Activated CD4-positive, alpha-beta T cell treated with anti-CD3 and anti-CD28 coated beads for 24 hours (primary cell): ENCODE measurements at regions not wholly inside any gene's neighbourhood (a gene's known extent, or its start where the extent isn't known, plus 50 kb on each side); places are given as distances from the start of the nearest gene placed in this dataset.
"Not testable (repeated sequence)": the region's sequence is repeated elsewhere in the genome, so short reads cannot be mapped to it uniquely, and the experiment has no call there.

Source experiments
- DNase-seq, 2 donors: peaks; one replicate each; pipeline ENCODE4 v3.0.0-alpha.2; 2020; ENCODE audit warnings: low read depth in 2 of 2

DNA sequence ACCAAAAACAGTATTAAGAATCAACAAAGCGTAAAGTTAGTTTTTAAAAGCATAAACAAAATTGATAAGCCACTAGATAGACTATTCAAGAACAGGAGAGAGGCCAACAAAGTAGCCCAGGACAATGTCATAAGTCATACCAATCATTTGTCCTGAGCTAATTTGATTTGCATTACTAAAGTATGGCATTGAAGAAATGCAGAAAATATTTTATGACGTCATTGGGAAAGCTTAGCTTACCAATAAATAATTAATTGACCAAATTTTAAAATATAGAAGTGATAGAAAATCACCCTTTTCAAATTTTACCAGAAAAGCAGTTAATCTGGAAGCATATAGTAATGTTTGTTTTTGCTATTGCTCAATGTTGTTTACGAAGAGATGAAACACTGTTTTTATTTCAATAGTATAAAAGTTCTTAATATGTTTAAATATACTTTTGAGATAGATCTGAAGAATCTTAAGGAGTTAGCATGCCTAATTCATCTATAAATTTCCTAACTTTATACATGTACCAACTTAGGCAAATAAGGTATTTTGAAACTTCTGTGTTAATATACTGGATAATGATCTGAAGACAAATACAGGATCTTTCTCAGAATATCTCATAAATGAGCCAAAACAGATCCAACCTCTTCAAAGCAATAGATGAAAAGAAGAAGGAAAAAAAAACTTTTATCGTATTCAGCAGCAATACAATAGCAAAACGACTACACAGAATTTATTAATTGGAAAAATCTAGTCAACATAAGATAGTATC, 1118.5 kb downstream of the SLC16A7 start:
- DNase-seq: no peak

GRCh38 chr12:60724475-60724874, 1128.6 kb downstream of the SLC16A7 start:
- DNase-seq: no peak

- DNase-seq: no peak
Observed at GRCh38 chr12:60724984-60725383, 1129.2 kb downstream of the SLC16A7 start.

- DNase-seq: no peak
Observed at GRCh38 chr12:60752589-60752988, 1156.8 kb downstream of the SLC16A7 start.

DNA sequence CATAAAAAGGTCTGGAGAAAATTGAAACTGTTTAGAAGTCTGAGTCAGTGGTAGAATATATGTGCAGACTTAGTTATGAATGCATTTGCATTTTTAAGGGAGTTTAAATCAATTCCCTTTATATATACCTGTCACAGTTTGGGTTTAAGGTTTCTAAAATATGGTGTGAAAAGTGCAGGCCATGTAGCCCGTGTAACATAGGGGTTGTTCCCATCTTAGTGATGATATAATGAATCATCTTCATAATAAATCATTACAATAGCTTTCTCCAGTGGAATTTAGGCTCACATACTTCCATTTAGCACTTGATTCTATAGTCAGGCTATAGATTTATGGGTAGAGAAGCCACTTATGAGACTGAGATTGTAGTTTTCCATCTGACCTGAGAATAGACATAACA, 1162.4 kb downstream of the SLC16A7 start:
- no peak for DNase-seq

DNA sequence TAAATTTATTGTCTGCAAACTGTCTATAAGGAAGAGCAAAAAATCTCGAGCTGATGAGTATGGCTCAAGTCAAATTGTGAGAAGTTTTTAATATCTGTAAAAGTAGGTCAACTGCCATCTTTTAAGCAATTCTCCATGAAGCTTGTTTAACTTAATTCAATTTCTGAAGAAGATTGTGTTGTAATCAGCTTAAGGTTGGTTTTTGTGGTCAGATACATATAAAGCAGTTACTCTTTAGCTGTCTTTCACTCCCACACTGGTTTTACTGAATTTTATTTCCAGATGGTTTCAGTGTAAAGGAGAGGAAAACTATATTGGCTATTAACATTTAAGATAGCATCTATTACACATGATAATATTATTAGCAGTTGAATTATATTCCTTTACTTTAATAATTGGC, 1165.1 kb downstream of the SLC16A7 start:
- DNase-seq: no peak

GRCh38 chr12:60801166-60801565, 1205.3 kb downstream of the SLC16A7 start:
- DNase-seq: not testable (repeated sequence)

DNA sequence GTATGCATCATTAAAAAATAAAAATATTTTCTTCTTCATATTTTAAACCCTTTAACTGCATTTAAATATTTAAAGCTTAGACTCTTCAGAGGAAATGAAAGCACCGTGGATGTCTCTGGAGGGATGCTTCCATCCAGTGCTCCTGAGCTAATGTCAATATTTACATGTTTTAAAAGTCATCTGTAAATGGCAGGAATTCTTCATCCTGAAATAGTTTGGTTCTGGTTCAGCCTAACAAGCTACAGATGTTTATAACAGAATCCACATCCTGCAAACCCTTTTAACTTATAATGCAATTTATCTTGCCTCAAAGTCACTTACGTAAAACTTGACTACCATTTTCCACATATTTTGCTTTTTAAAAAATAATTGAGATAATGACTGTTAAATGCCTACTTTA, 1207.3 kb downstream of the SLC16A7 start:
- DNase-seq: no peak

- no peak for DNase-seq
Observed at GRCh38 chr12:60805364-60805763, 1209.5 kb downstream of the SLC16A7 start.

GRCh38 chr12:60819794-60820193, 1224.0 kb downstream of the SLC16A7 start:
- DNase-seq: no peak

- no peak for DNase-seq
Observed at GRCh38 chr12:60822580-60822979, 1226.8 kb downstream of the SLC16A7 start.

DNA sequence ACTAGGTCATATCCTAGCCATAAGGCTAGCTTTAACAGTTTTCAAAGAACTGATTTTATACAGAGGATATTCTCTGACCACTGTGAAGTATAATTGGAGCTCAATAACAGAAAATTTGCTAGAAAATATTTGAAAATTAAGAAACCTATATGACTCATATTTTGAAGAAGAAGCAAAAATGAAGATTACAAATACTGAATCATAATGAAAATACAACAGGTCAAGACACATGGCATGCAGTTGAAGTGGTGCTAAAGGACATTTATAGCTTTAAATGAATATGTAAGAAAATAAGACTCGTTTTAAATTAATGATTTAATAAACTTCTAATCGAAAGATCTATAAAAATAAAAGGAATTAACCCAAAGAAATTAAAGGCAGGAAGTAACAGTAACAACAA, 1234.6 kb downstream of the SLC16A7 start:
- DNase-seq: no peak

DNA sequence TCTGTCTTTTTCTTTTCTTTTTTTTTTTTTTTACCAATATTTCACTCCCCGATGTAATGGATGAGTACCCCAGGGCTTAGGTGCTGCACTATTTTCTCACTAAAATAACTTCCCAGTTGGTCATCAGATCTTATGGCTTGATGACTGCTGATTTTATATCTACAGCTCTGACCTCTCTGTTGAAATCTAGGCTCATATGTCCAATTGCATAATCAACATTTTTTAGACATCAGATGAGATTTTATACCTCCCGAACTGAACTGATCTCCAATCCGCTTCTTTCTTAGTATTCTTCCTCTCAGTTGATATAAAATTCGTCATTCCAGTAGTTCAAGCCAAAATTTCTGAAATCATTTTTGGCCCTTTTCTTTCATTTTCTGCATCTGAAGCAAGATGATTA, 1236.5 kb downstream of the SLC16A7 start:
- DNase-seq: no peak

DNA sequence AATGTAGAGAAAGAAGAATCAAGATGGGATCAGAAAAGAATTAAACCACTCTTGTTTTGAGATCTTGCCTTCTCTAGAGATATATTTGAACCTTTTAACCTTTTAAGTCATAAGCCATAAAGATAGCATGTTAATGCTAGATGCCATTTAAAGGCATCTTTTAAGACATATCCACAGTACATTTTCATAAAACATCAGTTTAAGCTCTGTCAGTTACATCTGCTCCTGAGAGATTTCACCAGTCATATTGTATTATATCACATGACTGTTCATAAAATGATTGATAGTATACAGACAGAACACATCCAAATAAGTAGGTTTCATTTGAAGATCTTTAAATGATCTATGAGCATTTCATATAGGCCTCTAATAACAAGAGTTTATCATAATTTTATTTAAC, 1238.5 kb downstream of the SLC16A7 start:
- DNase-seq: no peak

GRCh38 chr12:60834806-60835205, 1239.0 kb downstream of the SLC16A7 start:
- no peak for DNase-seq

DNA sequence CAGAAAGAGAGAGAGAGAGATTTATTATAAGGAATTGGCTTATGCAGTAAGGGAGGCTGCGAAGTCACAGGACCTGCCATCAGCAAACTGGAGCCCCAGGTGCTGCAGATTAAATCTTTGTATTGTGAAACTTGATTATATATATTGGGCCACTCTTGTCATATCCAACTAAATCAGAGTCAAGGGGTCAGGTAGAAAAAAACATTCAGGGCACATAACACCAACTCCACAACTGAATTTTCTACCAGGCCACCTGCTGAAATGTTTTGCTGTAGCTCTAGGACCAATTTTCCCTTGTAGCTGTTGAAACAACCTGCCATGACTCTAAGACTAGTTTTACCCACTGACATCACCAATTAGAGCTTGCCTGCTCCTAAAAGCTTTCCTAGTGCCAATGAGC, 1240.8 kb downstream of the SLC16A7 start:
- DNase-seq: no peak

DNA sequence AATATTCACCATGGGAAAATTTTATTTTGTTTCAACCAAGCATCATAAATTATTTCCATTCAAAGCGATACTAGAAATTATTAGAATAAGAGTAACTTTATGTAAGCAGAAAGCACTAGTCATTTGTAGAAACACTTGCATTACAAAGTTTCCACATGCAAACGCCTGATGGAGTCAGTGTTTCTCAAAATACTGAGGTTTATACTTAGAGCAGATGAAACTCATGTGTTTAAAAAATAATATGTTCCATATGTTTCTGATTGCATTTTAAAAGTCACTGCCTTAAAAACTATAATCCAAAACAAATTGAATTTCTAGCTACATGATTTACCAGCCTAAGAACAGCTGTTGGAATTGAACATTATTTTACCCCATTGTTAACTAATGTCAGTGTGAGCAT, 1246.4 kb downstream of the SLC16A7 start:
- DNase-seq: no peak

- DNase-seq: no peak
Observed at GRCh38 chr12:60844101-60844500, 1248.3 kb downstream of the SLC16A7 start.

DNA sequence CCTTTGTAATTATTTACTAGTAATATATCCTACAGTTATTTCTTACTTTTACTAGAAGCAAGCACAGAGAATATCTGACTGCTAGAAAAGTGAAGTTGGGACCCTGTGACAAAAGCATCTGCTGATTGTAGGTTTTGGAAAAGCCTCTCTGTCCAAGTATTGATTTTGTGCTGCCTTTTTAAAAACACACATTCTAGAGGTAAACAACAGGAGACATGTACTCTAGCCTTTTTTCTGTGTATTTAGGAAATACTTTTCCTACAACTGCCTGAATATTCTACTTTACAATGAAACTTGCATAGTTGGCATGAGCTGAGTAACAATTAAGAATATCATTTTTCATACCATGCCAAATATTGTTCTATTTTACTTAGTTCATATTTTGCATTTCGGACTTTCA, 1249.0 kb downstream of the SLC16A7 start:
- DNase-seq: no peak

GRCh38 chr12:60845696-60846095, 1249.9 kb downstream of the SLC16A7 start:
- no peak for DNase-seq

DNA sequence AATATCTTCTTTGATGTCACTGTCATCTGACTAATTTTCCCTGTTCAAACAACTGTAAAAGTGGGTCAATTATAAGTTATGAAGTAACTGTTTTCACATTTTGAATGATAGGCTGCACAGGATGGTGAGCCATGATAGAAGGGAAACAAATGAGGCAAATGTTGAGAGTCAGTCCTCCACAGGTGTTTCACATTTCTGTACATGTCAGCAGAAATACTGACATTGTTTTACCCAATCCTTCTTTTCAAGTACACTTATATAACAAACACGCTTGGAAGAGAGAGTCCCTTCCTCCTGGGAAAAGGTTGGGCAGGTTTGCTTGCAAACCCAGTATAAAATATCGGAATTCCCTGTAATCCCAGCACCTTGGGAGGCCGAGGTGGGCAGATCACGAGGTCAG, 1251.5 kb downstream of the SLC16A7 start:
- no peak for DNase-seq

DNA sequence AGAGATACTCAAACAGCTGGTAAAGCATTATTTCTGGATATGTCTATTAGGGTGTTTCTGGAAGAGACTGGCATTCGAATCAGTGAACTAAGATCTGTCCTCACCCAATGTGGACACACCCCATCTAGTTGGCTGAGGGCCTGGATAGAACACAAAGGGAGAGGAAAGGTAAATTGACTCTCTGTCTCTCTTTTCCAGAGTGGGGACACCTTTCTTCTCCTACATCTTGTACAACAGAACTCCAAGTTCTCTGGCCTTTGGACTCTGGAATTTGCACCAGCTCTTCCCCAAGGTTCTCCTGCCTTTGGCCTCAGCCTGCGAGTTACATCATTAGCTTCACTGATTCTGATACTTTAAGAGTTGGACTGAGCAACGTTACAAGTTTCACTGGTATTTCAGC, 1253.9 kb downstream of the SLC16A7 start:
- DNase-seq: no peak

DNA sequence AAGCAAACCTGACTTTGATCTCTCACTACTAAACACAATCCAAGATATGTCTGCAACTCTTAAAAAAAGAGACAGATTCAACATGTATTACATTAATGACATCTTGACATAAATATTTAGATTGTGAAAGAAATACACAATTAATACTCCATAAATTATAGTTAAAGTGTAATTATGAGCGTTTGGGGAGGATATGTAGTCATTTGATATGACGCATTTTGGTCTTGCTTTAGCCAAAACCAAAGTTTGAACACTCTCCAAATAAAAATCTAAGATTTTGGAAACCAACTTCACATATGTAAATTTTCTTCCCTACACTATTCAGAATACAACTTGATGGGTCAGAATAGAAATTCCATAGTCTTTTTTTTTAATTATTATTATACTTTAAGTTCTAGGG, 1257.6 kb downstream of the SLC16A7 start:
- DNase-seq: no peak

GRCh38 chr12:60863421-60863820, 1267.6 kb downstream of the SLC16A7 start:
- no peak for DNase-seq
